ENCODE measurements at regions not wholly inside any gene's neighbourhood (a gene's known extent, or its start where the extent isn't known, plus 50 kb on each side); places are given as distances from the start of the nearest gene placed in this dataset.

GRCh38 chr11:80486678-80487077, 1045.8 kb upstream of the TENM4 start:
- H3K4me3 Mint-ChIP-seq = no peak overlapping the region
- no peak overlapping the region for H3K27ac ChIP-seq (ENCODE audit: low read depth, low read length)
- no peaks in the 10 kb centered on the region for H3K9me3 Mint-ChIP-seq
- no peak for DNase-seq
- H3K27me3 ChIP-seq (ENCODE audit: control insufficient read depth, insufficient read depth, low read length, poor library complexity, severe bottlenecking) = no peaks in the 10 kb centered on the region
- no peak overlapping the region for H3K27ac Mint-ChIP-seq
- H3K36me3 ChIP-seq (ENCODE audit: control insufficient read depth, insufficient read depth, low read length) = no peaks in the 10 kb centered on the region
- no peaks in the 10 kb centered on the region for H3K4me1 ChIP-seq (ENCODE audit: control insufficient read depth, insufficient read depth, low read length)
- WGBS, 2 experiments (ENCODE audit: insufficient coverage in 1 of 2, insufficient read length in 1 of 2) = 100% methylated on average over 2 to 3 of the region's 4 CpGs
- H3K9ac ChIP-seq (ENCODE audit: extremely low read depth, low read length, poor library complexity, severe bottlenecking) = no peak overlapping the region
- H3K27me3 Mint-ChIP-seq (ENCODE audit: insufficient read depth) = no peaks in the 10 kb centered on the region
- no peaks in the 10 kb centered on the region for H3K36me3 Mint-ChIP-seq (ENCODE audit: low read depth)
- H3K9me3 ChIP-seq (ENCODE audit: control insufficient read depth, low read length) = no peaks in the 10 kb centered on the region
- H3K4me3 ChIP-seq (ENCODE audit: low read length) = no peak overlapping the region
- TF ChIP-seq CTCF (conservative IDR thresholded peaks at IDR 0.05) = no peak
- no peaks in the 10 kb centered on the region for H3K4me1 Mint-ChIP-seq

GRCh38 chr11:80477178-80477577, 1036.3 kb upstream of the TENM4 start:
- no peak for DNase-seq
- 74% methylated on average over 2 of the region's 2 CpGs; no CpG with 5 or more reads in 1 of the 2 experiments for WGBS, 2 experiments (ENCODE audit: insufficient coverage in 1 of 2, insufficient read length in 1 of 2)
- no peaks in the 10 kb centered on the region for H3K4me1 Mint-ChIP-seq
- no peak overlapping the region for H3K4me3 Mint-ChIP-seq
- no peak overlapping the region for H3K9ac ChIP-seq (ENCODE audit: extremely low read depth, low read length, poor library complexity, severe bottlenecking)
- H3K27me3 ChIP-seq (ENCODE audit: control insufficient read depth, insufficient read depth, low read length, poor library complexity, severe bottlenecking) = no peaks in the 10 kb centered on the region
- no peaks in the 10 kb centered on the region for H3K9me3 ChIP-seq (ENCODE audit: control insufficient read depth, low read length)
- no peaks in the 10 kb centered on the region for H3K36me3 ChIP-seq (ENCODE audit: control insufficient read depth, insufficient read depth, low read length)
- no peaks in the 10 kb centered on the region for H3K27me3 Mint-ChIP-seq (ENCODE audit: insufficient read depth)
- H3K4me3 ChIP-seq (ENCODE audit: low read length) = no peak overlapping the region
- TF ChIP-seq CTCF (conservative IDR thresholded peaks at IDR 0.05) = no peak
- no peaks in the 10 kb centered on the region for H3K9me3 Mint-ChIP-seq
- H3K4me1 ChIP-seq (ENCODE audit: control insufficient read depth, insufficient read depth, low read length) = no peaks in the 10 kb centered on the region
- no peak overlapping the region for H3K27ac Mint-ChIP-seq
- H3K27ac ChIP-seq (ENCODE audit: low read depth, low read length) = no peak overlapping the region
- H3K36me3 Mint-ChIP-seq (ENCODE audit: low read depth) = no peaks in the 10 kb centered on the region

GRCh38 chr11:80473562-80473961, 1032.7 kb upstream of the TENM4 start:
- peak; percentile 53 for DNase-seq
- WGBS, 2 experiments (ENCODE audit: insufficient coverage in 1 of 2, insufficient read length in 1 of 2) = 74 to 92% methylated on average over 3 of the region's 3 CpGs
- Histone ChIP-seq H3K27ac (ENCODE audit: low read depth, low read length) (no peak overlapping the region), H3K9ac (ENCODE audit: extremely low read depth, low read length, poor library complexity, severe bottlenecking) (no peak overlapping the region), H3K36me3 (ENCODE audit: control insufficient read depth, insufficient read depth, low read length) (no peaks in the 10 kb centered on the region), H3K4me1 (ENCODE audit: control insufficient read depth, insufficient read depth, low read length) (no peaks in the 10 kb centered on the region), H3K9me3 (ENCODE audit: control insufficient read depth, low read length) (no peaks in the 10 kb centered on the region), H3K27me3 (ENCODE audit: control insufficient read depth, insufficient read depth, low read length, poor library complexity, severe bottlenecking) (no peaks in the 10 kb centered on the region), H3K4me3 (ENCODE audit: low read length) (no peak overlapping the region)
- no peaks in the 10 kb centered on the region for H3K9me3 Mint-ChIP-seq
- H3K4me3 Mint-ChIP-seq = no peak overlapping the region
- no peak overlapping the region for H3K27ac Mint-ChIP-seq
- TF ChIP-seq CTCF (conservative IDR thresholded peaks at IDR 0.05) = no peak
- H3K36me3 Mint-ChIP-seq (ENCODE audit: low read depth) = no peaks in the 10 kb centered on the region
- H3K27me3 Mint-ChIP-seq (ENCODE audit: insufficient read depth) = no peaks in the 10 kb centered on the region
- H3K4me1 Mint-ChIP-seq = no peaks in the 10 kb centered on the region

Measured in endodermal cell (in vitro differentiated cells).